HG03196 (cell line): ENCODE measurements at regions not wholly inside any gene's neighbourhood (a gene's known extent, or its start where the extent isn't known, plus 50 kb on each side); places are given as distances from the start of the nearest gene placed in this dataset.

Experiments
- ATAC-seq: cut with Tn5 transposase; IDR thresholded peaks from one replicate; pipeline ENCODE4 v1.9.1; 2021; ENCODE audit not compliant: unreplicated experiment

- no peak for ATAC-seq
Measured at GRCh38 chr18:47602273-47602897, 328.1 kb downstream of the SMAD2 start.

GRCh38 chr18:47601581-47602272 is 328.7 kb downstream of the SMAD2 start:
- ATAC-seq = no peak

GRCh38 chr18:47595831-47596501 is 334.5 kb downstream of the SMAD2 start:
- ATAC-seq = no peak

GRCh38 chr18:47594621-47595086 is 335.8 kb downstream of the SMAD2 start:
- ATAC-seq = no peak

- no peak for ATAC-seq
Measured at GRCh38 chr18:47593744-47594472, 336.6 kb downstream of the SMAD2 start.

- no peak for ATAC-seq
Measured at GRCh38 chr18:47591429-47591828, 339.0 kb downstream of the SMAD2 start.

- ATAC-seq = no peak
Measured at GRCh38 chr18:47587587-47587986, 336.1 kb upstream of the SKOR2 start.

- ATAC-seq = no peak
Measured at GRCh38 chr18:47586418-47587070, 335.1 kb upstream of the SKOR2 start.

- no peak for ATAC-seq
Measured at GRCh38 chr18:47585914-47586313, 334.5 kb upstream of the SKOR2 start.

GRCh38 chr18:47585136-47585535 is 333.7 kb upstream of the SKOR2 start:
- no peak for ATAC-seq

GRCh38 chr18:47582093-47582492 is 330.6 kb upstream of the SKOR2 start:
- no peak for ATAC-seq

GRCh38 chr18:47577520-47577919 is 326.1 kb upstream of the SKOR2 start:
- ATAC-seq = no peak

- ATAC-seq = no peak
Measured at GRCh38 chr18:47574966-47575365, 323.5 kb upstream of the SKOR2 start.

GRCh38 chr18:47571957-47572356 is 320.5 kb upstream of the SKOR2 start:
- ATAC-seq = no peak

- no peak for ATAC-seq
Measured at GRCh38 chr18:47566809-47567208, 315.3 kb upstream of the SKOR2 start.

- ATAC-seq = no peak
Measured at GRCh38 chr18:47560723-47561715, 309.6 kb upstream of the SKOR2 start.

- peak; percentile 89 for ATAC-seq
Measured at GRCh38 chr18:47558110-47558750, 306.8 kb upstream of the SKOR2 start.

GRCh38 chr18:47557160-47557559 is 305.7 kb upstream of the SKOR2 start:
- ATAC-seq = no peak

GRCh38 chr18:47552783-47553182 is 301.3 kb upstream of the SKOR2 start:
- ATAC-seq = no peak
